ENCODE measurements at regions not wholly inside any gene's neighbourhood (a gene's known extent, or its start where the extent isn't known, plus 50 kb on each side); places are given as distances from the start of the nearest gene placed in this dataset.
"Not testable (repeated sequence)": the region's sequence is repeated elsewhere in the genome, so short reads cannot be mapped to it uniquely, and the experiment has no call there.

DNA sequence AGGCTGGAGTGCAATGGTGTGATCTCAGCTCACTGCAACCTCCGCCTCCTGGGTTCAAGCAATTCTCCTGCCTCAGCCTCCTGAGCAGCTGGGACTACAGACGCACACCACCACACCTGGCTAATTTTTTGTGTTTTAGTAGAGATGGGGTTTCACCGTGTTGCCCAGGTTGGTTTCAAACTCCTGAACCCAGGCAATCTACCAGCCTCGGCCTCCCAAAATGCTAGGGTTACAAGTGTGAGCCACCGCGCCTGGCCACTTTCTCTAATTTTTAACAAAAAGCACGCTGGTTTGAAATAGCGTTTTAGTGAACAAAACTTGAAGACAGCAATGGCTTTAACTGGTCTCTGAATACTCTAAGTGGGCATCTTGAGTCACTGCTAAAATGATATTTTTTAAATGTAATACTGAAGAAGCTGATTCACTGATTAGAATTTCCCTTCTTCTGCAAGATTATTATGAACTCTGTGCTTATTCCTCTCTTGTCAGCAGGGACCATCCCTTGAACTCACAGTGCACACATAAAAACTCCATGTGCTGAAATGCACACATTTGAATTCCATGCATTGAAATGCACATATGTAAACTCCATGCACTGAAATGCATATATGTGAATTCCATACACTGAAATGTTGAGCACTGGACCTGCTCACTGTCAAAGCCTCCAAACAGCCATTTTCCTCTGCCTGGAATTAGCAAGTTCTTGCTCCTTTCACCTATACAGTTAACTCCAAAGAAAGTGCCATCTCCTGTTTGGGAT is 1411.5 kb upstream of the ACVR2A start:
- no peak for DNase-seq

DNA sequence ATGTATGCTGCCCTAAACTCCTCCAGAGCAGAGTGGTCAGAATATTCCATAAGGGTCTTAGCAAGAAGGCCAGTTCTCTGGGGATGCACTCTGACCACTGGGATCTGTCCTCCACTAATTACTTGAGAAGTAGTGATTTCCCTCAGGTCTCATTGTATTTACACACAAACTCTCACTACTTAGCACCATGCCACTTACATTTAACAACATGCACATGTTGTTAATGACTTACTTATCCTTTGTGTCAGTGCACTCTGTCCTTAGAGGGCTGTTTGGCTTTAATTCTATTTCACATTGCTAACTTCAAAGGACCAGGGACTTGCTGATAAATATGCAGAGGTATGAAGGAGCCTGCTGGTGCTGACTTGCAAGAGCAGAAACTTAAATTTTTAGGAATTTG is 1415.5 kb upstream of the ACVR2A start:
- no peak for DNase-seq

DNA sequence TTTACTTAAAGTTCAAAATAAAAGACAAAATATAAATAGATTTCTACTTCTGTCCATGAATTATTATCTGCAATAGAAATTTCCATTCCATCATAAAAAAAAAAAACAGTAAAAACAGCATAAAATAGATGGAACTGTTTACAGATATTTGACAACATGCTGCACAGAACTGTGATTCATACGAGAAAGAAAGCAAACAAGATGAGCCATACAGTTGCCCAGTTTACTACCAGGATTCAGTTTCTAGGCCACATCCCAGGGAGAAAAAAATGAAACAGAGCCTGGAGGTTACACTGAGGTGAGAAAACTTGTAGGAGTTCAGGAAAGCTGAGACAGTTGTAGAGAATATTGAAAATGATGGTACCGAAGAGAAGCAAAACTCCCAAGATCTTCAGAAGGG is 1426.9 kb upstream of the ACVR2A start:
- DNase-seq, result no peak

DNA sequence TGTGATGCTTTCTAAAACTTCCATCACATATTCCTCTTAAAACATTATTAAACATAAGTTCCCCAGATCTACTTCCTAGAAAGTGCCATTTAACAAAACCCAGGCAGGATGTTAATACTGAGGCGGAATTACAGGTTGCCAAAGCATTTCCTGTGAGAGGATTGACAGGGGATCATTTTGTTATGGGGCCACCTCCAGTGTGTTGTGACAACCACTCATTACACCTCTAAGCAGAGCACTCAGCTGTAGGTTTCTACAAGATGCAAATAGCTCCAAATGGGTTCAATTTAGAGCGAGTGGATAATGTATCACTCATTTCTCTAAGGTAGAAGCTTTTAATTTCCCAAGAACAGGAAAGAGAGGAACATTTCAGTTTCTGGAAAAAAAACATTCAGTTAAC is 1429.5 kb upstream of the ACVR2A start:
- DNase-seq, result no peak

GRCh38 chr2:146414456-146414855 is 1430.4 kb upstream of the ACVR2A start:
- DNase-seq, result no peak

DNA sequence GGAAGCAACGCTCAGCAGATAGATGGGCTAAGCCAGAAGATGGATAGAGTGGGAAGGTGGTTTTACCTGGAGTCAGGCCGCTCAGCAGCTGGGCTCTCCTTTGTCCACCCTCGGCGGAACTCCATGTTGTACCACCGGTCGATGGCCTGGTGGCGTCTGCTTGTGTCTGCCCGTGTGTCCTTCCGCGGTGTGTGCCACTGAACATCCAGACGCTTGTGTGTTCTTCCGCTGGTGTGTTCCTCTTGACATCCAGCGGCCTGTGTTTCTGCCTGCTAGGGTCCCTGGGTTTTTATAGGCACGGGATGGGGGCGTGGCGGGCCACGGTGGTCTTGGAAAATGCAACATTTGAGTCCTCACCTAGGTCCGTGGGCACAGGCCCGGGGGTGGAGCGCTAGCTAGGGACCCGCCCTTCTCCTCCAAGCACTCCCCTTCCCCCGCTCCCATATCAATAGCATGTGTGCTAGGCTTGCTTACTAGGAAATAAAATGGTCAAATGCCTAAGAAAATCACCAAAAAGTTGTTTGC is 1431.7 kb upstream of the ACVR2A start:
- DNase-seq, result no peak

DNA sequence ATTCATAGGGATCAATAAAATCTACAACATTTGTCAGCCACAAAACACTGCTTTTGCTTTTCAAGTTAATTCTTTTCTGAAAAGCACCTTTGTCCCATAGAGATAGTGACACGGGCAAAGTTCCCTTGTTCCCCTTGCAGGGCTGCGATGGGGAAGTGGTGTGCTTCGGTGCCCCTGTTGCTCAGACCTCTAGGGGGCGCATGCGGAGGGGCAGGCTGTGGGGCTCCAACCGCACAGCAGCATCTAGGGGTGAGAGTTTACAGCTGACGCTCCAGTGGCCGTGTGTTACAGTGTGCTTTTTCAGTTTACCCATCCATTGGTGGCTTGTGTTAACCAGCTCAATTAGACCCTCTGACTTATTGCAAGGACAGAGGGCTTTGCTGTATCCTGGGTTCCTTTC is 1432.2 kb upstream of the ACVR2A start:
- no peak for DNase-seq

DNA sequence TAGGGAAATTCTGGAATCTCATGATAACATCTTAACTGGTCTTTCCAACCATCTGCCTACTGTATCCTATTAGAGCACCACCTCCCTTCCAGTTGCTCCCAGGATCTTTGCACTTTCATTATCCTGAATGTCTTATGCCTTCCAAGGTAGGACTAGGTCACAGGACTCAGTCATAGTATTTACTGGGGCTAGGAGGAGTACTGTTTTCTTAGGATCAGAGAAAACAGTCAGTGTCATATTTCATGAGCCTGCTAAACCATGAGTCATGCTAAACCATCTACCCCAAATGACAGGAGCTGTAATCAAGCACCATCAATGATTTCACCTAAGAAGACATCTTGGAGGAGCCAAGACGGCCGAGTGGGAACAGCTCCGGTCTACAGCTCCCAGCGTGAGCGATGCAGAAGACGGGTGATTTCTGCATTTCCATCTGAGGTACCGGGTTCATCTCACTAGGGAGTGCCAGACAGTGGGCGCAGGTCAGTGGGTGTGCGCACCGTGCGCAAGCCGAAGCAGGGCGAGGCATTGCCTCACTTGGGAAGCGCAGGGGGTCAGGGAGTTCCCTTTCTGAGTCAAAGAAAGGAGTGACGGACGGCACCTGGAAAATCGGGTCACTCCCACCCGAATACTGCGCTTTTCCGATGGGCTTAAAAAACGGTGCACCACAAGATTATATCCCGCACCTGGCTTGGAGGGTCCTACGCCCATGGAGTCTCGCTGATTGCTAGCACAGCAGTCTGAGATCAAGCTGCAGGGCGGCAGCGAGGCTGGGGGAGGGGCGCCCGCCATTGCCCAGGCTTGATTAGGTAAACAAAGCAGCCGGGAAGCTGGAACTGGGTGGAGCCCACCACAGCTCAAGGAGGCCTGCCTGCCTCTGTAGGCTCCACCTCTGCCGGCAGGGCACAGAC is 1439.2 kb upstream of the ACVR2A start:
- not testable (repeated sequence) for DNase-seq

DNA sequence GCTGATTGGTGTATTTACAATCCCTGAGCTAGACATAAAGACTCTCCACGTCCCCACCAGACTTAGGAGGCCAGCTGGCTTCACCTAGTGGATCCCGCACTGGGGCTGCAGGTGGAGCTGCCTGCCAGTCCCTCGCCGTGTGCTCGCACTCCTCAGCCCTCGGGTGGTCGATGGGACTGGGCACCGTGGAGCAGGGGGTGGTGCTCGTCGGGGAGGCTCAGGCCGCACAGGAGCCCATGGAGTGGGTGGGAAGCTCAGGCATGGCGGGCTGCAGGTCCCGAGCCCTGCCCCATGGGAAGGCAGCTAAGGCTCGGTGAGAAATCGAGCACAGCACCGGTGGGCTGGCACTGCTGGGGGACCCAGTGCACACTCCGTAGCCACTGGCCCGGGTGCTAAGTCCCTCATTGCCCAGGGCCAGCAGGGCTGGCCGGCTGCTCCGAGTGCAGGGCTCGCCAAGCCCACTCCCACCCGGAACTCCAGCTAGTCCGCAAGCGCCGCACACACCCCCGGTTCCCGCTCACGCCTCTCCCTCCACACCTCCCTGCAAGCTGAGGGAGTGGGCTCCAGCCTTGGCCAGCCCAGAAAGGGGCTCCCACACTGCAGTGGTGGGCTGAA is 1441.2 kb upstream of the ACVR2A start:
- DNase-seq, result not testable (repeated sequence)

- no peak for DNase-seq
Measured at GRCh38 chr2:146392631-146393030, 1452.2 kb upstream of the ACVR2A start.

DNA sequence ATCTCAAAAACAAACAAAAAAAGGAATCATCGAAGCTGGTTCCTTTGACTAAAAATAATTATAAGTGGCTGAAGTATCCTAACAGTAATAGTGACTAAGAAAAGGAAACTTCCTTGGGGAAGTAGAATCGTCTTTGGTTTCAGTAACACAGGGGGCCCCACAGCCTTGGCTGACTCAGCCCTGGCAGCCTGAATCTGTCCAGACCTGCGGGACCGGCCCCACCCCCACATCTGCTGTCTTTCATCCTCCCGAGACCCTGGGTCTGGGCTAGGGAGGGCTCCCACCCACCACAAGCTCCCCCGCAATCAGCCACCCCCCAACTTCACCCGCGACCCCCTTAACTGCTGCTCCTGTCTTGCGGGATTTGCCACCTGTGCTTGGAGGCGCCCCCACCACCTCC is 1452.6 kb upstream of the ACVR2A start:
- no peak for DNase-seq

DNA sequence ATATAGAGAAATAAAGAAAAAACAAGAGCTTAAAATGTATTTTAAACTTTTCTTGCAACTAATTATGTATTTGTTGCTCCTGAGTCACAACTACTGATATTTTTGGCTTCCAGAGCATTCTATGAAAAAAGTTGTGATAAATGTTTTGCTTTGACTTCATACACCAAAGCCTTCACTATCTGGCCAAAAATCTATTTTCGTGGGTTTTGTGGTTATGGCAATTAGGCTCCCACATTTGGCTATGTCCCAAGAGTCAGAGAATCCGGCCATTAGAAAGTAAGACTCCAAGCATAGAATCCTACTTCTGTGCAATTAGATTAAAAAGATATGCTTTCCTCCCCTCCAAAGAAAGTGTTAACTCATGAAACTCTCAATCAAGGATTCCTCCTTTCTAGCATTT is 1456.1 kb upstream of the ACVR2A start:
- DNase-seq, result no peak

DNA sequence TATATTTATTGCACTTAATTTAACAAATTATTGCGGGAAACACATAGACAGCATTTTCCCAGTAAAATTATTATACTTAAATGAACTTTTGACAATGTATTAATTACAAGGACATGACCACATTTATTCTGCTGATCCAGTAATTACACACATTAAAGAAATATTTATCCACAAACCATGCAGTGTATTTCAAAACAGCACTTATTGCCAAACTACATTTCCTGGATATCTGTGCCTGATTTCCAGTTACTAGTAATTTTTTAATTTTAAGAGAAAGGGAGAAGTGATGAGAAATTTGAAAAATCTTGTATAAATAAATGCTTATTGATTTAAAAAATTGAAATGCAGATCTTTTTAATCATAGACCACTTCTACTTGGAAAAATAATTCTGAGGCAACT is 1458.7 kb upstream of the ACVR2A start:
- DNase-seq, result no peak

DNA sequence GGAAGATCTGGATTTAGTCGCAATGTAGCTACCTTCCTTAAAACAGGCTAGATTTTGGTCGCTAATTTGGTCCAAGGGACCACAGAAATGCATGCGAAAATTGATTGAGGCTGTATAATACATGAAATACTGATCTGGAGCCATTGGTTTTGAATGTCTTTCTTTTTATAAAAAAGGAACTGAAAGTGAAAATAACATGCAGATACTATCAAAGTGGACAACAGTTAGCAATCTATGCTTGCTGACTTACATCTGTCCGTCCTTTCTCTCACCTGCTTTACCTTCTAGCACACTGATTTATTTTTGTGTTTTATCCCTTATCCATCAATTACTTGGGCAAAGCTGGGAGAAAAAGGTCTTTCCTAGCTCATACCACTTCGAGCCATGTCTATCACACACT is 1459.8 kb upstream of the ACVR2A start:
- DNase-seq, result no peak

GRCh38 chr2:146376511-146377064 is 1468.2 kb upstream of the ACVR2A start:
- no peak for DNase-seq

DNA sequence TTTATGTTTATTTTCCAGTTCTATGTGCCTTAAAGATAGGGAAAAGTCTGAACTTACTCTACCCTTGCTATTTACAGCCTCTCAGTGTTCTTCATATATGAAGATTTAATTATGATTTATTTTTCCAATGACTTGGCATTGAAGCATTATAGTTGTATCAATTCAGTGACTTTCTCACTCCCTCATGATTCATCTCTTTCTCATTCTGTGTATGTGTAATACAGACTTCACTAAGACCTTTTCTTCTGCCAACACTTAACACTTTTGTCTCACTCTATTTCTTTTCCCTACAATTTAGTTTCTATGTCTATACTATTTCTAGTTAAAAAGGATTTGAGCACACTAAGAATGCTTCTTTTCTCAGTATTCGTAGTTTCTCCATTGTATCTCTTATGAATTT is 1470.3 kb upstream of the ACVR2A start:
- DNase-seq, result no peak

DNA sequence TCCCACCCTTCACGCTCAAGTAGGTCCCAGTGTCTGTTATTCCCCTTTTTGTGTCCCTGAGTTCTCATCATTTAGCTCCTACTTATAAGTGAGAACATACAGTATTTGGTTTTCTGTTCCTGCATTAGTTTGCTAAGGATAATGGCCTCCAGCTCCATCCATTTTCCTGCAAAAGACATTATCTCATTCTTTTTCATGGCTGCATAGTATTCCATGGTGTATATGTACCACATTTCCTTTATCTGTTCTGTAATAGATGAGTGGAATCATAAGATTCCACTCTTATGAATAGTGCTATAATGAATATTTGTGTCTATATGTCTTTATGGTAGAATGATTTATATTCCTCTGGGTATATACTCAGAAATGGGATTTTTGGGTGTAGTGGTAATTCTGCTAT is 1473.5 kb upstream of the ACVR2A start:
- DNase-seq, result not testable (repeated sequence)

GRCh38 chr2:146370826-146371225 is 1474.0 kb upstream of the ACVR2A start:
- no peak for DNase-seq

GRCh38 chr2:146366276-146366675 is 1478.6 kb upstream of the ACVR2A start:
- DNase-seq, result no peak

DNA sequence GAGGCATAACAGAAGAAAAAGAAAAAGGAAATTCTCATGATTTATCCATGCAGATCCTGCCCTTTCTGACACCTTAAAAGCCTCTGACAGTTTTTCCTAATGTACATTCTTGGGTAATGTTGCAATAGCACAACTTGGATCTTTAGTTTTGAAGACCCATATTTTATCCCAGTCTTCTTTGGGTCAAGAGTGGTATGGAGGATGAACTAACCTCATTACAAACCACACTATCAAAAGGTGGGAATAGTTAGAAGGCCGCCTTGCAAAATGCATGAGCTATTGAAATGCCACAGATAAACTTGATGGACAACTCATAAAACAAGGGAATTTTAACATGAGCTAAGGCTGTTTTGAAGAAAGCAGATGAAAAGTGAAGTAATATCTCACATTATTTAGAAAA is 1479.8 kb upstream of the ACVR2A start:
- DNase-seq, result no peak

GRCh38 chr2:146363731-146364130 is 1481.1 kb upstream of the ACVR2A start:
- no peak for DNase-seq

GRCh38 chr2:146351689-146352088 is 1493.1 kb upstream of the ACVR2A start:
- no peak for DNase-seq

- DNase-seq, result no peak
Measured at GRCh38 chr2:146349334-146349733, 1495.5 kb upstream of the ACVR2A start.
